Fibroblast of skin of right quadriceps (primary cell): ENCODE measurements at regions not wholly inside any gene's neighbourhood (a gene's known extent, or its start where the extent isn't known, plus 50 kb on each side); places are given as distances from the start of the nearest gene placed in this dataset.

Experiments
- DNase-seq: peaks from one replicate; pipeline ENCODE4 v3.0.0-alpha.2; 2013

GRCh38 chr9:115261656-115262081 is 143.7 kb upstream of the TNC start:
- DNase-seq: peak; percentile 59

- DNase-seq: peak; percentile 87
These were observed 144.5 kb upstream of the TNC start for GRCh38 chr9:115262477-115262876.

GRCh38 chr9:115262952-115263351 is 145.0 kb upstream of the TNC start:
- DNase-seq: no peak

GRCh38 chr9:115263371-115264075 is 145.6 kb upstream of the TNC start:
- peak; percentile 87 for DNase-seq

GRCh38 chr9:115264313-115264712 is 146.4 kb upstream of the TNC start:
- peak; percentile 89 for DNase-seq

- no peak for DNase-seq
These were observed 149.8 kb upstream of the TNC start for GRCh38 chr9:115267790-115268189.

- no peak for DNase-seq
These were observed 157.8 kb upstream of the TNC start for GRCh38 chr9:115275753-115276152.

- DNase-seq: peak; percentile 63
These were observed 158.7 kb upstream of the TNC start for GRCh38 chr9:115276621-115277020.

- DNase-seq: no peak
These were observed 159.3 kb upstream of the TNC start for GRCh38 chr9:115277301-115277700.

- no peak for DNase-seq
These were observed 160.5 kb upstream of the TNC start for GRCh38 chr9:115278326-115279035.

GRCh38 chr9:115283395-115283794 is 165.4 kb upstream of the TNC start:
- DNase-seq: no peak

GRCh38 chr9:115285836-115286235 is 167.9 kb upstream of the TNC start:
- no peak for DNase-seq

- DNase-seq: no peak
These were observed 168.5 kb upstream of the TNC start for GRCh38 chr9:115286411-115286810.

GRCh38 chr9:115289757-115290208 is 171.8 kb upstream of the TNC start:
- DNase-seq: peak; percentile 98

- peak; percentile 64 for DNase-seq
These were observed 173.9 kb upstream of the TNC start for GRCh38 chr9:115291841-115292240.

- peak; percentile 48 for DNase-seq
These were observed 174.8 kb upstream of the TNC start for GRCh38 chr9:115292584-115293279.

- DNase-seq: no peak
These were observed 177.8 kb upstream of the TNC start for GRCh38 chr9:115295734-115296133.

GRCh38 chr9:115296831-115297565 is 179.0 kb upstream of the TNC start:
- DNase-seq: no peak

- DNase-seq: no peak
These were observed 182.2 kb upstream of the TNC start for GRCh38 chr9:115300116-115300515.

- peak; percentile 65 for DNase-seq
These were observed 182.9 kb upstream of the TNC start for GRCh38 chr9:115300874-115301273.

GRCh38 chr9:115301581-115301980 is 183.6 kb upstream of the TNC start:
- DNase-seq: peak; percentile 23

- no peak for DNase-seq
These were observed 187.6 kb upstream of the TNC start for GRCh38 chr9:115305543-115305942.

GRCh38 chr9:115306865-115307264 is 188.9 kb upstream of the TNC start:
- DNase-seq: peak; percentile 21
